CD4-positive, alpha-beta T cell treated with Interleukin-21 for 1 hour (primary cell): ENCODE measurements at regions not wholly inside any gene's neighbourhood (a gene's known extent, or its start where the extent isn't known, plus 50 kb on each side); places are given as distances from the start of the nearest gene placed in this dataset.

Experiments used
- DNase-seq: peaks from one replicate; pipeline ENCODE4 v3.0.0-alpha.2; 2020

DNA sequence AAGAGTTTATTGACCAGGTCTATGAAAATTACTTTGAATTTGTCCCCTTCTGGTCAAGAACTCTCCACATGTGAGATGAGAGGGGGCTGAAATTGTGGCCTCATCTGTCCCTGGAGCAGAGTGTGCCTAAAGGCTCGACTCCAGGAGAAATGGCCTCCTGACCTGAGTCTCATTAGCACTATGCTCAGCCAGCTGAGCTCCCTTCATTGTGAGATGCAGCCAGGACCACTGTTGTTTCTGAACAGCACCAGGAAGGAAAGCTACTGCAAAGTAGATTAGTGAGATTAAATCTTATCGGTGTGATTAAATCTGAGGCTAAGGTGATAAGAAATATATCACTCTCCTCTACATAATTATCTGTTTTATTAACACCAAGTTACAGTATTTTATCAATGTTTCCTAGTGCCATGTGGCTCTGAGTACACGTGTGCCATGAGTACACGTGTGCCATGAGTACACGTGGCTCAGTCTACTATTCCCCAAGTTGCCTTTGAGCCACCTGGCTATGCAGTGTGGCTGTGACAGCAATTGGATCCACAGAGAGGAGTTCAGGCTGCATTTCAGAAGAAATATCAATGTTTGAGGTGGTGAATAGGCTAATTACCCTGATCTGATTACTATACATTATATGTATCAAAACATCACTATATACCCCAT is 126.9 kb downstream of the IPMK start:
- DNase-seq: no peak

DNA sequence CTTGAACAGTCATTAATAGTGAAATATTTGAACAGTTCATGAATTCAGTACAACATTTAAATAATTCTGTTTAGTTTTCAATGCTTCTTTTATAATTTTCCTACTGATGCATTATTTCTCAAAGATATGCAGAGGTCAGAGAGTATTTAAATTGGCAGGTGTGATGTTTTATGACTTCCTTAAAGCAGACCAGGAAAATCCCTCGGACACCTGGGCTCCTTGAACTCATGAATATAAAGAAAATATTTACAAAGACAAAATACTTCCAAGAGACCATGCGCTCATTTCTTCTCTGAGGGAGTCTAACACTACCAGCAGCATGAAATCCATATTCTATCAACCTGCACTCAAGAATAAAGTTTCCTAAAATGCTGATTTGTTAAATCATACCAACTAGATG is 127.6 kb downstream of the IPMK start:
- DNase-seq: no peak

DNA sequence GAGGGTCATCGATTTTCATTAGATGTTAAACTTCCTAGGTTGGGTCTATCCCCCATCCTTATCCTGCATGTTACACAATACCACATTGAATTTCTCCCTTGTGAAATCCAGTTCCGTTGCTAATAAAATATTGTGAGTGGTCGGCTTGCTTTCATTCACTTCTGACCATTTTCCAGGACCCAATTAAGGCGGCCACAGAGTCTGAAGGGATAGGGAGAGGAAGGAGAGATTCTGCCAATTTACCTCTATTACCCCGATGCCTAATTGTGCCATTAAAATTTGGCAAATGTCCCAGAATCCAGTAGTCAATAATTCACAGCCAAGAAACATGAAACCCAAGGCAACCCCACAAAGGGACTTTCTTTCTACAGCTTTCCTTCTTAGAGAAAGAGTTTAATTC is 129.9 kb downstream of the IPMK start:
- DNase-seq: no peak

DNA sequence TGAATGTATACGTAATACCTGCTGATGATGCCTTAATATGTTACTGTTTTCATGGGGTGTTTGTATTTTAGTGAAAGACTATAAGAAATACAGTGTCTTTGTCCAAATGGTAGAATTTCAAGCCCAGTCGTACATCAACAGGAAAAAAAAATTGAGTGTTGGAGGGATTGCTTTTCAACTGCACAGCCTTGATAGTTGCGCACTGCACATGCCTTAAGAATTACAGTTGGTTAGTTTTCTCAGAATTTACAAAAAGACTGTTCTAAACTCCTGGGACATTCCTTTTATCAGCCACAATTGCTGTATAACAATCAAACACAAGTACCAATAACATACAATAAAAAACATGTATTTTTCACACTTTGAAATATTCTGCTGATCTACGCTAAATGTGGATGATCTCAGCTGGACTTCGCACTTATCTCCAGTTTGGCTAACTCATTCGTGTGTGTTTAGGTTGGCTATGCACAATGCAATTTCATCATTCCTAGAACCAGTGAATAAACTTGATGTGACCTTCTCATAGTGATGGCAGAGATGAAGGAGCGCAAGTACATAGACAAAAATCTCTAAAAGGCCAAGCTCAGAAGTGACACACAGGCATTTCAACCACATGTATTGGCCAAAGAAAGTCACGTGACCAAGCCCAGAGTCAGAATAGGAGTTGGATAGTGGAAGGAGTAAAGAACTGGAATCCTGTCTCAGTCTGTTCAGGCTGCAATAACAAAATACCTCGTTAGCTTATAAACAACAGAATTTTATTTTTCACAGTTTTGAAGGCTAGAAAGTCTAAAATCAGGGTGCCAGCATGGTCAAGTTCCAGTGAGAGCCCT is 152.3 kb downstream of the IPMK start:
- no peak for DNase-seq

DNA sequence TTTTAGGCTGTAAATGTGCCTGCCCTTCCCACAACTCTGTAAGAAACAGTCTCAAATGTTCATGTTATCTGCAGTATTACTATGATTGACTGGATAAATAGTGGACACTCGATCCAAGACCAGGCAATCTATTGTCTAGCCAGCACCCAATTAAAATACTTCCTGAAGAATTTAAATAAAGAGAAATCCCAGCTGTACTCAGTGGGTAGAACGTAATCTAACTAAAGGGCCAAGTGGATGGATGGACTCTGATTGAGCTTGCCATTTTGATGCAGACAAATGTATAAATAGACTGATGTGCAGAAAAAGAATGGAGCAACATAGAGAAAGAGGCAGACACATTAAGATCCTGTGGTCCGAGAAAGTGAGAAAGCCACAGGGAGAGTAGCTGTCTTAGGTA is 158.0 kb downstream of the IPMK start:
- DNase-seq: no peak

DNA sequence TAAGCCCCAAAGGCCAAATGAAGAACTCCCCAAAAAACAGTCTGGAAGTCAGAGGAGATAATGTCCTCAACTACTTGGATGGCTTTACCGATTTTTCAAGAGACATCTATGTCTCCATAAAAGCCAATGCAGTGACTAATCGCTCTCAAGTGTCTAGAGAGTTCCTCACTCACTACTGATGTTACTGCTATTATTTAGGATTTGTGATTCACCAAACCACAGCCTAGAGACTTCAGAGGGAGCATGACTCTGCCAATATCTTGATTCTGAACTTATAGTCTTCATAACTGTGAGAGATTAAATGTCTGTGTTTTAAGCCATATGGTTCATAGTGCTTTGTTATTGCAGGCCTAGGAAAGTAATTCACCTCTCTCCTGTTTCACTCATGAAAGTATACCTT is 160.2 kb downstream of the IPMK start:
- no peak for DNase-seq

DNA sequence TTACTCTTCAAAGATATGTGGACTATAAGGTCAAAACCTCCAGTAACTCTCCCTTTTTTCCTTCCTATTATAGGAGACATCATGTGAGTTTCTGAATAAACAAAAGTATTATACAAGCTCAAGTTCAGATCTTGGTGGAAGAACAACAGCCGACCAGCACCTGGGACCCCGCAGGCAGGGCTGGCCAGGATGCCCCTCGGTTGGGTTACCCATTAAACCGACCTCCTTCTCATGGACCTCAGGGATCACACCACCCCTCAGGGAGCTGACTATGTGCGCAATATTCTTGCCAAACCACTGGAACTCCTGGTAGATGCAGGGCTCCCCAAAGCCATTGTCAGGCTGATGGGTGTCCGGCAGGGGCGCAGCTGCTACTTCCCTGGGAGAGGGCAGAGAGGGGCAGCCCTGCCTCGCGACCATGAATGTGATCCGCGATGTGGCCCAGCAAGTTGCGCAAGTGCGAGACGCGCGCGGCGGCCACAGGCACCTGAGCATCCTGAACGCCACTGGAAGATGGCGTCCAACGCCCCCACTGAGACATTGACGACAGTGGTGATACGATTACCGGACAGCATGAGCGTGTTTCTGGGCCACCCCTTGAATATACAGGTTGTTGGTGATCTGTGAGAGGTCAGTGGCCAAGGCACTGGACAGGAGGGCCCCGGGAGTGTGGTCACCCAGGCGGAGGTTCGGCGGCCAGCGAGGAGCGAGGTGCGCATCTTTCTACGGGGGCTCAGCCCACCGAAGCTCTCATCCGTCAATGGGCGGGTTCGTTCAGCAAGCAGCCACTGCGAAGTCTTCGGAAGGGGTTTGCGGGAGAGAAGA is 161.3 kb downstream of the IPMK start:
- DNase-seq: no peak

DNA sequence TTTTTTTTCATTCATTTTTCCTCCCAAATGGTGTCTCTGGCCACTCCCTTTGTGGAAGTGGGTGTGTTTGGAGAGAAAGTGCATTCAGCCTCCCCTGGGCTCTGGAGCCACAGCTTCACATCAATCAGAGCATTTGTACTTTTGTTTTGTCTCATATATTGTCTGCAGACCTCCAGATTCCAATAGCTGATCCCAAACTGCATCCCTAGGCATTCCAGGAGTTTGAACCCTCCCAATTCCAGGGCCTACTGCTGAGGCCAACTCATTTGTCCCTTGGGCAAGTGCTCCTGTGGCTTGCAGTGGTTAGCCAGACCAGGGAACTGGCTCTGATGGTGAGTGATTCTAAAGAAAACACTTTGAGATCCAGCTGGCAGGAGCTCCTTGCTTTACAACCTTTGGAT is 163.3 kb downstream of the IPMK start:
- no peak for DNase-seq

DNA sequence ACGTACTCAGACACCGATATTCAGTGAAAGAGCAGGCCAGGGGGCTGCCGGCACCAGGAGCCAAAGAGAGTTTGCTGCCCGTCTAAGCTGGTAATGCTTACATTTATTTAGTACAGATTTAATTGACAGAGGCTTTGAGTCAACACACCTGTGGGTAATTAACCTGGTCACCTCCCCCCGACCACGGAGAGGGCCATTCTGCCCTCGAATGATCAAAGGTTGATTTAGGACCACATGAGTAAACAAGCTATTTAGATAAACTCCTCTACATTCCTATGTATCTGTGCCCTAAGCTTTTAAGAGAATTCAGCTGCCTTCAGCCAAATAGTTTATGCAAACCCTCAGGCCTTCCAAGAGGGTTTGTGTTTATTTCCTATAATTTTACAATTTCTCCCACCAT is 164.8 kb downstream of the IPMK start:
- no peak for DNase-seq

DNA sequence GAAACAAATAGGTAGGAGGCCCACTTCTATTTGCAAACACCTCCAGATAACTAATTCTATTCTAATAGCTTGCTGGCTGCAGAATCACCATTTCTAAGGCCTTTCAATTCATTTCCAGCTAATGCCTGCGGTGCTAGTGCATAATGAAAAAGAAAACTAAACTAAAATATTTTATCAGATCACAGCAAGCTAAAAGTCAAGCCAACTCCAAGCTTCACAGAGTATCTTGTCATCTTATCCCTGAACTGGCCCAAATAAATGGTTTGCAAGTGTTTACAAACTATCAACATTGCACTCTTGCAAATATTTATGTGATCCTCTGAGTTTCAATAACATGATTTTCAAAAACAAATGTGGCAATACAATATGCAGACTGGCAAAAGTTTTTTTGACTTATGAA is 166.0 kb downstream of the IPMK start:
- no peak for DNase-seq

DNA sequence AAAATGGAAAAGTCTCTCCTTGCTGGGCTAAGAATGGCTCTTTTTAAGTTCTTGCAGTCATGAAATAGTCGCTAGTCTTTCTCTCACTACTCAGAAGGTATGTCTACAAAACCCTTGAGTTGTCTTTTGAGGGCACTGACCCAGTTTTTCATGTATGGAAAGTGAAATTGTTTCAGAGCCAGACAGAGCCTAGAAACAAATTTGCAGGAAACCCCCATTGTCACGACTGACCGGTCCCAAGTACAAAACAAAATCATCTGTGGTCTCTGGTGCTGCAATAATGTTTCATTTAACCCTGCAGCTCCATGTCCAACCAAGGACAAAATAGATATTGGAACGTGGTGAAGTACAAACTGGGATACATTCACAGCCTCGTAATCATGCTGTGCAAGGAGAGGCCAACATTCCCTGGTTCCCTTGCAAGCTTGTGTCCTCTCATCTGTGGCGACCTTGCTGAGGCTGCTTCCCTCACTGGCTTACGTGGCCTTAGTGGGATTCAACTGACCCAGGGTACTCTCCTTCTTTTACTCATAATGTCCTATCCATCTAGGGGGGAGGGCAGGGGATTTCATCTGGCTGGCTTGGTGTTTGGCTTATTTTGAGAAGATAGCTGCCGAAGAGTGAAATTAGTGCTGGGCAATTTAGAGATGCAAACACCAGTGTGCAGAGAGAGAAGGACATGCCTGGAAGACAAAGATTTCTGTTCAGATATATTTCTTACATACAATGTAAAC is 172.5 kb downstream of the IPMK start:
- DNase-seq: no peak

DNA sequence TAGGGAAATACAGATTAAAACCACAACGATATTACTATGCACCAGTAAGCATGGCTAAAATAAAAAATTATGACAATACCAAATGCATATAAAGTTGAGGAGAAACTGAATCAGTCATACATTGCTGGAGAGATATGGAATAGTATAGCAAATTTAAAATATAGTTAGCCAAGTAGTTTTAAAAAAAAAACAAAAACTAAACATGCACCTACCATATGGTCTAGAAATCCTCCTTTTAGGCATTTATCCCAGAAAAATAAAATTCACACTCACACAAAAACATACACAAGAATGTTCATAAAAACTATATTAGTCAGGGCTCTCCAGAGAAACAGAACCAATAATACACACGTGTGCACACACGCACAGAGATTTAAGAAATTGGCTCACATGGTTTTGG is 175.8 kb downstream of the IPMK start:
- no peak for DNase-seq

DNA sequence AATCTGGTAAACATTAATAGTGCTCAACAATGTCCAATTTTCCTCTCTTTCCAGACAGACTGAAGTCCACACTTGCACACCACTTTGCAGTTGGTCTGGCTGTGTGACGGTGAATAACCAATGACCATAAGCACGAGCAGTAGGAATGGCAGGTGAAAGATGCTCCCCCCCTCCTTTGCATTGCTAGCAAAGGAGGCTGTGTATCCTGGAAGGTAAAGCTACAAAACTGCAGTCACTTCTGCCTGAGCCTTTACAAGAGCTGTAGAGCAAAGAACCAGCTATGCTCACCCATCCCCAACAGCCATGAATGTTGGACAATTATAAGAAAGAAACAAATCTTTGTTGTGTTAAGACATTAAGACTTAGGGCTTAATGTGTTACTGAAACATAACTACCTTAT is 178.0 kb downstream of the IPMK start:
- no peak for DNase-seq

DNA sequence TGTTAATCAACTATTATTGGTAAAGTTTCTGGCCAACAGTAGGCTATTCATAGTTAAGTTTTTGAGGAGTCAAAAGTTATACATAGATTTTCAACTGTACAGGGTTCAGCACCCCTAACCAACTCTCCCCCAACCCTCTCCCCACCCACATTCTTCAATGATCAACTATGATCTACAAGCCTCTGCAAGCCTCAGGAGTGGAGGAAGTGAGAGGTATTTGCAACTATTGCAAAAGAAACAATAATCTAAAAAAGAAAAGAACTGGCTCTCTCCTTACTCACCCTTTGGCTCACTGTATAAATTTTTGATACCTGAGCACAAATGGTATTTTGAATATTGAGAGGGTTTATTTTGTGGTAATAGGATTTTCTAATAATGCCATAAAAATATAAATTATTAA is 179.8 kb downstream of the IPMK start:
- no peak for DNase-seq

DNA sequence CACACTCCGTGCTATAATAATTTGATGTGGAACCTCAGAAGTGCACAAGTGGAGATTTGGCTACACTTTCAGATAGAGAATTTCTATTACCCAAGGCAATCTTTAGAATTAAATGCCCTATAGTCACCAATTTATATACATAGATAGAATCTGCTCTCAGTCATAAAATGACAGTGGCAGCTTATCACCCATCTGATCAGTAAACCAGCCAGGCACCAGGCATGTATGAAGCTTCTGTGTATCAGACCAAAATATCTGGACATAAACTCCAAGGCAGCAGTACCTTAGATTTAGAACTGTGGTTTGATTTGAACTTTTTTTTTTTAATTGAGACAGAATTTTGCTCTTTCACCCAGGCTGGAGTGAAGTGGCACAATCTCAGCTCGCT is 180.9 kb downstream of the IPMK start:
- DNase-seq: no peak

DNA sequence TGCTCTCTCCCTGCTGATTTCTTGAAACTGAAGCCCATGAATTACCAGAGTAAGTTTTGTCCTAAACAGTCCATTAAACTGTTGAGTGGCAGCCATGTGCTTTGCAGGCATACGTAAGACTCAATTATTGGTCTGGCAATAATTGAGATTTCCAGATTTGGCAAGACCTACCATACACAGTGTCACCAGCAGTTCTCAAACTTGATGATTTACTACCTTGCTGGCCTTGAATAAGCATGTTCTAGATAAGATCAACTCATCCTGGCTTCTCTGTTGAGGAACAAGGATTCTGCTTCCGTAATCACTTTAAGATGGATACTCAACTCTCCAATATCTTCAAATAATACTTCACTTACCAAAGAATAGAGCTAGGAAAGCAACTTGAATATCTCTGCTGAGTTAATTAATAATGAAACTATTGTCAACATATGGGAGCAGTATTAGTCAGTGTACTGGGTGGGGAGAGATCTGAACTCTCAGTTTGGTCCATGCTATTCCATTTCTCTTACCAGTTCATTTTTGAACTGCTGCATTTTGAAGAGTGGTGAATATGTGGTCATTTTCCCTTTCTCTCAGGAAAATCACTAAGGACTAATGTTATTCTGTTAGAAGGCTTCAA is 181.4 kb downstream of the IPMK start:
- no peak for DNase-seq

DNA sequence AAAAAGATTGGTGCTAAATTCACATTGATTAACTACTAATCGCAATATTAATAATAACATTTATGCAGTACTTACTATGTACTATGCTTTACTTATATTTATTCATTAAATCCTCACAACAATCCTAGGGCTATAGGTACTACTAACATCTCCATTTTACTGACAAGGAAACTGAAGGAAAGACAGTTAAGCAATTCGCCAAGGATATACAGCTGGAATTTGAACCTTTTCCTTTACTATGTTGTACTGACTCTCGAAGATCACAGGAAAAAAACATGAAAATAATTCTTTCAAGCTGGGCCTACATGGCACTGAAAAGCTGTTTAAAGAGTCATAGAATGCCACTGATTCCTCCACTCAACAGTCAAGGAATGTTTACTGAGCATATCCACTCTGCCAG is 185.4 kb downstream of the IPMK start:
- no peak for DNase-seq

DNA sequence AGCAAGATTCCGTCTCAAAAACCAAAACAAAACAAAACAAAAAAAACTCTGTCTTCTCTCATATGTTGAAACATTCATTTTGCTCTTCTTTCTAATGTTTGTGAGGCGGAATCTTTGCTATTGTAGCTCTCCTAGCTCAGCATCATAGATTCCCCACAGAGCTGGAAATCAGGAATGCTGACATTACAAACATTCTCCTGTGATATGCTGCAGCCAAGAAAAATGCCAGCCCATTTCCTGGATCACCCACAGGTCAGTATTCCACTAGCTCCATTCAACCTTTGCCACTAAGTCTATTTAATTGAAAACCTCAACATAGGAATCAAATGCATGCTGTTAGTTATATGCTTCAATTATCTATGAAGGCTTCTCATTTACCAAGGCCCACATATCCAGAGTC is 186.3 kb downstream of the IPMK start:
- DNase-seq: no peak

DNA sequence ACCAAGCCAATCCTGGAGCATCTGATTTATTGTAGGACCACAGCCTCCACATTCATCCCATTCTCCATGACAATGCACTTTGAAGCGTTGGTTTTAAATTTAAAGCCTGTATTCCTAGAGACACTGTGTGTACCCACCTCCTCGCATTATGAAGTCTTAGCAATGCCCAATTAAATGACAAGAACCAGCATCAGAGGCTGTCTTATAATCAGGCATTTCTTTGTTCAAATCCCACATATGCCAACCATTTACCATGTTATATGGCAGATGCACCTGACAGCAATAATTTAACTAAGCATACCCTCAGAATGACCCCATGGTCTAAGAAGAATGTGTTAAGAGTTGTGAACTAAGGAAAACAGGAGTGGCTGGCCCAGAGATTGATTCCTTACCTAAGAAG is 188.2 kb downstream of the IPMK start:
- DNase-seq: no peak

DNA sequence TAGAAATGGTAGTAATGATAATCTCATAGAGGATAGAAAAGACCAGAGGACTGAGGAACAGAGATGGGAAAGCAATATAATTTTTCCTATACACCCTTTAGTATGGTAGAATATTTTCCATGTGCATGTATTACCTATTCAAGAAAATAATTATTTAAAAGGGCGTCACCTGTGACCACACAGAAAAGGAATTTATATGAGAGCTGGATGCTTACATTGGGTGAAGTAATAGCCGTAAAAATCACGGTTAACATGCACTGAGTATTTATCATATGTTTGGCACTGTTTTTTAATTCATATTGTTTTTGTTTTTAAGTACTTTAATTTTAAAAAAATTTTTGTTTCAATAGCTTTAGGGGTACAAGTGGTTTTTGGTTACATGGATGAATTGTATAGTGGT is 195.1 kb downstream of the IPMK start:
- DNase-seq: no peak

DNA sequence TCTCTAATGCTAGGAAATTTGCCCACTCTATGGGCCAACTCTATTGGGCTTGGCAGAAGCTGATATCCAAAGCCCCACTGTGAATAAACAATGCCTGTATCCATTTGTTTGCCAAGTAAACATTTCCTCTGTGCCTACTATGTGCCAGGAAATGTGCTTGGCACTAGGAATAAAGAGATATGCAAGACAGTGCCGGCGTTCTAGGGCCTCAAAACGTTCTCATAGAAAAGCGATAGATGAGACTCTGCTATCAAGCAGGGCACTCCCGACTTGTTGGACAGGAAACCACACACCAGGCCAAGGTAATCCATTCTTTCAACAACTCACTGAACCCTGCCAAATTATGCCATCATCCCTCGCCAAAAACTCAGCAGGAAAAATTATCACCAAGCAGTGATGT is 196.7 kb downstream of the IPMK start:
- DNase-seq: no peak

DNA sequence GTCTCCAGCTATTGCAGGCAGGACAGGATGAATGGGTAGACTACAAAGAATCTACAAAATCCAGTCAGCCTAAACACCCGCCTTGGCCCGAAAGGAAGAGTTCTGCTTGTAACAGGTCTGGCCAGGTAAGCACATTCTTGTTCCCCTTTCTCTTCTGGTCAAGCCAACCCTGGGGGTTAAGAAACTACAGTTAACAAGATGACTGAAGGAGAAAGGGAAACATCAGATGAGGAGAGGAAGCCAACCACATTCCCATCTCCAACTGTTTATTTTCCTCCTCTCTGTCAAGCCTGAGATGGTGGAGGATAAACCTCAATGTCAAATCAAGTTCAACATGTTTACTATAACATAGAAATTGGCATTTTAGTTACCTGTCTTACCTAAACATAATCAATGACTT is 198.9 kb downstream of the IPMK start:
- no peak for DNase-seq

DNA sequence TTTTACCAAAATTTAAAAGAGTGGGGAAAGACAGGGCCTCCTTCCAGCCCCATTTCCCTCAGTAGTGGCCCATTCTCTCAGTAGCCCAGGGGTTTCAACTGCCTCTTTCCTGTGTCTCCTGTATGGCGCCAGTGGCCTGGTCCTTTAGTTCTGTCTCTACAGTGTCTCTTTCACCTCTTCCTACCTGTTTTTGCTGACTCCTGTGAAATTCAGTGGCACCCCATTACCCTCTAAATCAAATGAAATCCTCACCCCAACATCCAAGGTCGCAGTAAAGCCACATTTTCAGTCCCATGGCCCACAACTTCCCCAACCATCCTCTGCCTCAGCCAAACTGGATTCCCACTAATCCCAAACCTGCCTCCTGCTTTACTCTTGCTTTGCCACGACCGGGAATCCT is 200.7 kb downstream of the IPMK start:
- no peak for DNase-seq
